Heart right ventricle (tissue), 16 donors: ENCODE measurements at regions not wholly inside any gene's neighbourhood (a gene's known extent, or its start where the extent isn't known, plus 50 kb on each side); places are given as distances from the start of the nearest gene placed in this dataset.
"Not testable (repeated sequence)": the region's sequence is repeated elsewhere in the genome, so short reads cannot be mapped to it uniquely, and the experiment has no call there.

Experiments
- ATAC-seq, 8 donors: fragments of 200-7000 bp; cut with Tn5 transposase; one replicate each; pipeline ENCODE4 v1.9.1; 2020; ENCODE audit warnings: mild to moderate bottlenecking in 8 of 8, moderate library complexity in 8 of 8, moderate number of reproducible peaks in 1 of 8
- DNase-seq, 2 donors: peaks; one replicate each; pipeline ENCODE4 v3.0.0-alpha.2; 2020
- H3K27ac ChIP-seq, 10 donors: fragments of 200-600 bp; sonication (generic) in 2 of 10; one replicate each; pipeline versions ENCODE4 v1.5.0 to v1.8.0; 2020 to 2022; ENCODE audit warnings: mild to moderate bottlenecking in 3 of 10
- H3K27me3 ChIP-seq, 7 donors: fragments of 200-600 bp; one replicate each; pipeline ENCODE4 v1.8.0; 2021 to 2022; ENCODE audit warnings: mild to moderate bottlenecking in 2 of 7
- H3K36me3 ChIP-seq, 9 donors: fragments of 200-600 bp; sonication (generic) in 1 of 9; one replicate each; pipeline versions ENCODE4 v1.5.0 to v1.8.0; 2020 to 2022; ENCODE audit warnings: mild to moderate bottlenecking in 2 of 9
- H3K4me1 ChIP-seq, 9 donors: fragments of 200-600 bp; sonication (generic) in 1 of 9; one replicate each; pipeline versions ENCODE4 v1.5.0 to v1.8.0; 2020 to 2022; ENCODE audit warnings: mild to moderate bottlenecking in 4 of 9
- H3K4me3 ChIP-seq, 10 donors: fragments of 200-600 bp; sonication (generic) in 2 of 10; one replicate each; pipeline versions ENCODE4 v1.5.0 to v1.8.0; 2020 to 2022; ENCODE audit warnings: mild to moderate bottlenecking in 7 of 10, moderate library complexity in 2 of 10
- H3K9me3 ChIP-seq, 11 donors: fragments of 200-600 bp in 10 of 11; sonication (generic) in 2 of 11; one replicate each; pipeline versions ENCODE4 v1.5.0 to v1.8.0; 2013 to 2022; ENCODE audit warnings: mild to moderate bottlenecking in 2 of 11, control low read depth in 1 of 11, moderate library complexity in 1 of 11
- WGBS, 2 donors: extraction: QIAGEN DNeasy Blood & Tissue Kit; methylation state at CpG; one replicate each; pipeline ENCODE4 v1.1.7; 2013; ENCODE audit warnings: inconsistent platforms in 1 of 2; 5-methylcytosine and 5-hydroxymethylcytosine counted together
- intact Hi-C, 10 donors: fragments of 100-400 bp; cut with DNase I; formaldehyde crosslinking; loops; one replicate each; pipeline versions ENCODE4 v1.11.1 to v1.14.2; 2022
- donor health status: Arrhythmogenic right ventricular cardiomyopathy.
- donor health status: ischemic (EF 13 %, LVEDD 7.1; RV severe dilation, severe dysfunction).
- donor health status: healthy with polysubstance abuse.
- donor health status: DM: no; HTN: yes; CAD: no.
- donor health status: DM: no; HTN: no; CAD: no.
- donor health status: ischemic (EF 25% LVEDD 6.9; RV normal size, moderate dysfunction).
- donor health status: ischemic (EF 25% LVEDD 5.7; RV mildly dilated, moderate dysfunction).
- donor health status: healthy.
- donor health status: DM: yes; HTN: yes; CAD: no.
- donor health status: Ischemic cardiomyopathy.
- donor health status: ischemic (EF 35%, LVEDD 5.7; RV mildly dilated, moderate dysfunction).
- donor health status: nonischemic (EF 11% LVEDD 7.7; RV severe dilation, severe dysfunction).
- donor health status: DM: yes; HTN: yes; CAD: no.
- donor health status: PGD.
- donor health status: ischemic (EF 29% LVEDD 5.4; RV normal size, mild dysfunction).
- donor health status: nonischemic (EF 23%, LVEDD 6.1; RV moderate dilation, normal function).

DNA sequence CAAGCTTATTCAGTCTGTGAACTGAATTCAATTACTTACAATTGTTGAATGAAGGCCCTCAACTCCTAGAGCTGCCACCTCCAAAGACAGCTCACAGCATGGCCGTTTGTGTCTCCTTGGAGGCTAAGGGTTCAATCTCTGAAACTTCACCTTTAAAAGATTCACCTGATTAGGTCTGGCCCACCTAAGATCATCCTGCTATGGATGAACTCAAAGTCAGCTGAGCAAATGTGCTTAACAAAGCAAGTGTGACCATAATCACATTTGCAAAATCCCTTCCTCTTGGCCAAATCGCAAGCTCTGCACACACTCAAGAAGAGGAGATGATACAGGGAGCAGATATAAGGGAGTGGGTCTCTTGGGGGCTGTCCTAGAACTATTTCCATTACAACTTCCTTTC lies 105.0 kb upstream of the FAM90A1 start:
- H3K27ac ChIP-seq, H3K4me3 ChIP-seq, ATAC-seq, H3K27me3 ChIP-seq, DNase-seq, H3K4me1 ChIP-seq, H3K36me3 ChIP-seq, intact Hi-C loops: not testable (repeated sequence)
- WGBS, 2 donors = 82 to 92% methylated on average over 2 of the region's 2 CpGs
- H3K9me3 ChIP-seq = peaks cover 0 to 14% (median 0%) of the 10 kb centered on the region in 11 donors

DNA sequence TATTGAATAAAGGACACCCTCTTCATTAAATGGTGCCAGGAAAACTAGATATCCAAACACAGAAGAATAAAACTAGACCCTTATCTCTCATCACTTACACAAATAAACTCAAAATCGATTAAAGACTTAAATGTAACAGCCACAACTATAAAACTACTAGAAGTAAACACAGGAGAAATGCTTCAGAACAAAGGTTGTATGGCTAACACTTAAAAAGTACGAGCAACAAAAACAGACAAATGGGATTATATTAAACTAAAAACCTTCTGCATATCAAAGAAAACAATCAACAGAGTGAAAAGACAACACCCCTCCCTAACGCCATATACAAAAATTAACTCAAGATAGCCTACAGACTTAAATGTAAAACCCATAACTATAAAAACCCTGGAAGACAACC lies 104.7 kb upstream of the CLEC6A start:
- H3K4me1 ChIP-seq, ATAC-seq, H3K27me3 ChIP-seq, intact Hi-C loops, H3K9me3 ChIP-seq, H3K27ac ChIP-seq, DNase-seq, H3K36me3 ChIP-seq, H3K4me3 ChIP-seq: not testable (repeated sequence)
- WGBS, 2 donors = 86 to 87% methylated on average over 3 of the region's 3 CpGs

DNA sequence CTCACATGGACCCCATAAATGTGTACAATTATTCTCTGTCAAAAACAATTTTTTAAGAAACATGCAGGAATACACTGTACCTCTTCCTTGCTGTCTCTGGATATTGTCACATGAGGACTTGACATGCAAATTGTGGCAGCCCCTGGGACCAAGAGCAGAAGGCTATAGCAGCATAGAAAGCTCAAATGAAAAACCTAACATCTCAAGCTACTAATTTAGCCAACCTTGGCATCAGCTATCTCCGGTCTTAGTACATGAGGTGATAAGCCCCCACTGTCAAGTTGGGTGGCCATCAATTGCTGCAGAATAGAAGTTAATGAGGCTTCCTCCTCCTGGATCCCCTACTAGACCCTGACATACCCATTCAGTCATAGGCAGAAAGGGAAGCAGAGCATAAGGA lies 101.0 kb upstream of the CLEC6A start:
- H3K27me3 ChIP-seq, H3K4me1 ChIP-seq, H3K9me3 ChIP-seq, H3K4me3 ChIP-seq, intact Hi-C loops, ATAC-seq, H3K27ac ChIP-seq, H3K36me3 ChIP-seq, DNase-seq: not testable (repeated sequence)
- 31 to 33% methylated on average over 1 of the region's 1 CpG for WGBS, 2 donors

DNA sequence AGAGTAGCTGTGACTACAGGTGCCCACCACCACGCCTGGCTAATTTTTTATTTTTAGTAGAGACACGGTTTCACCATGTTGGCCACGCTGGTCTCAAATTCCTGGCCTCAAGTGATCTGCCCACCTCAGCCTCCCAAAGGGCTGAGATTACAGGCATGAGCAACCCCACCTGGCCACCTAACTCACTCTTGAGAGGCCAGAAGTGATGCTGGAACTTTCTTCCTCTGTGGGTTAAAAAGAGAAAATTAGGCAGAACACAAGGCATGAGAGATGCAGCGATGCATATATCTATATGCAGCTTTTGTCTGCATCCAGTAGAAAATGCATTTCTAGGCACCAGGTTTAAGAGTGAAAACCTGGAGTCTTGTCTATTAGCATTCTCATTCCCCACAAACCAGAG lies 100.2 kb upstream of the CLEC6A start:
- WGBS, 2 donors = 87 to 90% methylated on average over 4 of the region's 4 CpGs
- H3K4me1 ChIP-seq, H3K36me3 ChIP-seq, H3K27ac ChIP-seq, H3K9me3 ChIP-seq, DNase-seq, ATAC-seq, intact Hi-C loops, H3K27me3 ChIP-seq, H3K4me3 ChIP-seq: not testable (repeated sequence)

DNA sequence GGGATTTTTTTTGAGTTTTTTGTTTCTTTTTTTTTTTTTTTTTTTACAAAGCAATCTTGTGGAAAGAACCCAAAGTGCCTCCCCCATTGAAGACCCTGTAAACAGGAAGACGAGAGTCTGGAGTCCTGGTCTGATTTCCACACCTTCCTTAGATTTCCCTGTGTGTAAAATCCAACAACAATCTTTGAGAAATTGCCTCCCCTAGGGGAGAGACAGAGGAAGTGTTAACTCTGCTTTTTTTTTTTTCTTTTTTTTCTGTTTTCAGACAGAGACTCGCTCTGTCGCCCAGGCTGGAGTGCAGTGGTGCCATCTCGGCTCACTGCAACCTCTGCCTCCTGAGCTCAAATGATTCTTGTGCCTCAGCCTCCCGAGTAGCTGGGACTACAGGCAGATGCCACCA lies 82.0 kb upstream of the CLEC6A start:
- H3K36me3 ChIP-seq, H3K27me3 ChIP-seq, intact Hi-C loops, DNase-seq, H3K27ac ChIP-seq, H3K9me3 ChIP-seq, H3K4me3 ChIP-seq, H3K4me1 ChIP-seq, ATAC-seq: not testable (repeated sequence)
- 30 to 31% methylated on average over 5 of the region's 5 CpGs for WGBS, 2 donors

DNA sequence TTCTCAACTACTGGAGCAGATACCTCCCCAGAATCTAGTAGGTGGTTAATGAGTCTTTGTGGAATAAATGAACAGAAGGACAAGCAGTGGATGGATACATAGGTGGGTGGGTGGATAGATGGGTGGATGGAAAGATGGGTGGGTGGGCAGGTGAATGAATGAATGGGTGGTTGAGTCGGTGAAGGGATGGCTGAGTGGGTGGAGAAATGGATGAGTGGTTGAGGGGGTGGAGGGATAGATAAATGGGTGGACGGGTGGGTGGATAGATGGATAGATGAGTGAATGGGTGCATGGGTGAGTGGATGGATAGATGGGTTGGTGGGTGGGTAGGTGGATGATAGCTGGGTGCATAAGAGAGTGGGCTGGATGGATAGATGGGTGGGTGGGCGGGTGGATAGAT lies 80.6 kb upstream of the CLEC6A start:
- H3K4me3 ChIP-seq, ATAC-seq, H3K27me3 ChIP-seq, intact Hi-C loops, H3K4me1 ChIP-seq, H3K9me3 ChIP-seq, H3K36me3 ChIP-seq, DNase-seq, H3K27ac ChIP-seq: not testable (repeated sequence)
- 75 to 89% methylated on average over 2 to 3 of the region's 3 CpGs for WGBS, 2 donors

DNA sequence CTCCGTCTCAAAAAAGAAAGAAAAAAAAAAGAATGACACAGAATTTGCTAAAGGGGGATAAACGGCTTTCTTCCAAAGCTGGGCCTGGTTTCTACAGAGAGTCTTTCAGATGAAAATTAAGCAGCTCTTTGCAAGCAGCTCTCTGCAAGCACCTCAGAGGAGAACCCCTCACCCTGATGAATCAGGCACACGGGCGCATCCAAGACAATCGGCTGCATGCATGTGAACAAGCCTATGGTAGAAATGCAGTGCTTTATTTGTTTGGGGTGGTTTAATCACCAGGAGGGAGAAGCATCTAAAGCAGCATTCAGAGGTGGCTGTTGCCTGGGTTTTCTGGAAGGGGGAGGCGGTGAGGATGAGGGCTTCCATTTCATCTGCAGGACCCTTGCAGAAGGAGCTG lies 78.0 kb upstream of the CLEC6A start:
- intact Hi-C loops, H3K9me3 ChIP-seq, H3K36me3 ChIP-seq, ATAC-seq, H3K27me3 ChIP-seq, H3K4me1 ChIP-seq, H3K4me3 ChIP-seq, DNase-seq, H3K27ac ChIP-seq: not testable (repeated sequence)
- WGBS, 2 donors = 72 to 77% methylated on average over 6 of the region's 6 CpGs

DNA sequence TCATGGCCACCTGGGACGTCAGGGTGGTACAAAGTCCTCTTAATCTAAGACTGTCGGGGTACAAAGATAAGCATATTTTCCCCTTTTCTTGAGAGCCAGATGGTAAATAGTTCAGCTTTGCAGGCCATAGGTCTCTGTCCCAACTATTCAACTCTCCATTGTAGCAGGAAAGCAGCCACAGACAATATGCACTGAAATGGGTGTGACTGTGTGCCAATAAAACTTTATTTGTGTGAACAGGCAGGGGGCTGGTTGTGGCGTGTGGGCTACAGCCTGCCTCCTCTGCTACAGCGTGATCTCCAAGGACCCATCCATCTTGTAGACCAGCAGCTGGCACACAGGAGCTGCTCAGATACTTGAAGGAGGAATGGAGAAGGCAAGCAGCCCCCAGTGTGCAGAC lies 73.2 kb upstream of the CLEC6A start:
- 78 to 79% methylated on average over 4 of the region's 4 CpGs for WGBS, 2 donors
- H3K9me3 ChIP-seq, ATAC-seq, H3K27me3 ChIP-seq, H3K4me3 ChIP-seq, H3K27ac ChIP-seq, intact Hi-C loops, H3K36me3 ChIP-seq, H3K4me1 ChIP-seq, DNase-seq: not testable (repeated sequence)

DNA sequence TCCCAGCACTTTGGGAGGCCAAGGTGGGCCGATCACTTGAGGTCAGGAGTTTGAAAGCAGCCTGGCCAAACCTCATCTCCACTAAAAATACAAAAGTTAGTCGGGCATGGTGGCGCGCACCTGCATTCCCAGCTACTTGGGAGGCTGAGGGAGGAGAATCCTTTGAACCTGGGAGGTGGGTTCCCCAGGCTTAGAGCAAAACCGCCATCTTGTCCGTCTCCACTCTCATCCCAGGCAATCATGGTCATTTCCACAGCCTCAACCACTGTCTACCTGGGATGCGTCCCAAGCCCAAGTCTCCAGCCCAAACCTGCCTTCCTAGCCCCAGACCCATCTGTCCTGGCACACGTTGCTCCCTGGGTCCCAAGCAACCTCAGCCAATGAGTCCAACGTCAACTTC lies 71.1 kb upstream of the CLEC6A start:
- H3K9me3 ChIP-seq, intact Hi-C loops, H3K27ac ChIP-seq, H3K4me3 ChIP-seq, ATAC-seq, H3K4me1 ChIP-seq, DNase-seq, H3K36me3 ChIP-seq: not testable (repeated sequence)
- peaks cover 0 to 15% (median 5%) of the 10 kb centered on the region in 7 donors for H3K27me3 ChIP-seq
- 86 to 89% methylated on average over 9 of the region's 9 CpGs for WGBS, 2 donors

DNA sequence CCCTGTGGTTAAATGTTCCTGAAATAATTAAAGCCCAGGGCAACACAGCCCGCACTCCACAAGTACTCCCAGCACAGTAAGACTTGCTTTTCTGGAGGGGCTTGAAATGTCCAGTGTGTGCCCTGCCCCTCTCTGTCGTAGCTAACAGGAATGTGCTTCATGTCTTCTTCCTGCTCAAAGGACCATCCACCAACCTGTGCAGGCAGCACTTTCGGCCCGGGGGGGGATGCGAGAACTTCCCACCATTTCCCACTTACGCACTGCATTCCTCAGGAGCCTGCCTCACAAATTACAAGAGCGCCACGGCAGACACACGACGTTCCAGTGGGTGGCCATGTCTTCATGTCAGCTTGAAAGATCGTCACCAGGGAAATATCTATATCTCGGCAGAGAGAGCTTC lies 70.3 kb upstream of the CLEC6A start:
- WGBS, 2 donors = 70 to 73% methylated on average over 10 to 12 of the region's 12 CpGs
- H3K4me1 ChIP-seq, ATAC-seq, intact Hi-C loops, DNase-seq, H3K27ac ChIP-seq, H3K36me3 ChIP-seq, H3K4me3 ChIP-seq, H3K9me3 ChIP-seq: not testable (repeated sequence)
- H3K27me3 ChIP-seq = peaks cover 0 to 21% (median 10%) of the 10 kb centered on the region in 7 donors

DNA sequence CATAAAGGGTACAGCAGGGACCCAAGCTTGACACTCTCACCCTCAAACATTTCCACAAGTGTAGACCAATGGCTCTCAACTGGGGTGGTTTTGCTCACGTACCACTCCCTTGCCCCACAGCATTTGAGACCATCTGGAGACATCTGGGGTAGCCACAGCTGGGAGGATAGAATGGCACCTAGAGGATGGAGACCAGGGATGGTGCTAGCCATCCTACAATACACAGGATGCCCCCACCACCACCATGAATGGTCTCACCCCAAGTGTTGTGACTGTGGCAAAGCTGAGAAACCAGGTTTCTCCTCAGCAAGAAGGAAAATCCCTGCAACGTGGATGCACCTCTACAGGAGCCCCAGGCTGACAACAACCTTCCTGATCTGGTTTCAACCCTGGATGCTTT lies 69.1 kb upstream of the CLEC6A start:
- intact Hi-C loops, H3K4me1 ChIP-seq: not testable (repeated sequence)

DNA sequence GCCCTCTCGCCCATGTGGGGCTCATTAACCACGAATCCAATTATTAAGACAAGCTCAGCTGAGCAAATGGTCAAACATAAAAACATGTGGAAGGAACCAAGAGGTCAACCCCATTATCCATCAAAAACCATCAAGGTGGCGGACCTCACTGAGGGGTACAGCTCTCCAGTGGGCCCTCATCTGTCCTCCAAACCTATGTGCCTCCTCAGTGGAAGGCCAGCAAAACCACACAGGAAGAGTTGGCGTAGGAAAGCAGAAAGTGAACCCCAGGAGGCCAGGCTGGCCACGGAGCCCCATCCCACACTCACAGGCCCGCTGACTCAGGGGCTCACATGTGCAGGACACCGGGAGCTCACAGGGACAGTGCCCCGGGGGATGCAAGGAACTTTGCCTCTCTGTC lies 66.5 kb upstream of the CLEC6A start:
- WGBS, 2 donors = 64 to 68% methylated on average over 8 of the region's 8 CpGs
- ATAC-seq, H3K4me1 ChIP-seq, H3K9me3 ChIP-seq, H3K36me3 ChIP-seq, intact Hi-C loops, DNase-seq, H3K27ac ChIP-seq, H3K4me3 ChIP-seq: not testable (repeated sequence)
- peaks cover 0 to 29% (median 10%) of the 10 kb centered on the region in 7 donors for H3K27me3 ChIP-seq

More for the DNA sequence above, 69.1 kb upstream of the CLEC6A start:
- not testable (repeated sequence) for H3K9me3 ChIP-seq, ATAC-seq, H3K27ac ChIP-seq, H3K36me3 ChIP-seq, DNase-seq, H3K4me3 ChIP-seq
- H3K27me3 ChIP-seq = peaks cover 0 to 21% (median 10%) of the 10 kb centered on the region in 7 donors
- WGBS, 2 donors = 82 to 97% methylated on average over 1 to 2 of the region's 2 CpGs
